Liver (tissue), 8 donors: ENCODE measurements at regions not wholly inside any gene's neighbourhood (a gene's known extent, or its start where the extent isn't known, plus 50 kb on each side); places are given as distances from the start of the nearest gene placed in this dataset.

Experiments
- DNase-seq: peaks from one replicate; pipeline ENCODE4 v3.0.0-alpha.2; 2017; ENCODE audit warnings: low spot score
- H3K27ac ChIP-seq, 2 donors: one replicate each; pipeline ENCODE4 v1.7.0; 2013; ENCODE audit warnings: inconsistent platforms in 2 of 2, low read length in 2 of 2, control low read depth in 1 of 2, low read depth in 1 of 2, mild to moderate bottlenecking in 1 of 2
- H3K27me3 ChIP-seq, 4 donors: one replicate each; pipeline versions ENCODE4 v1.6.1 to v1.7.0; 2013; ENCODE audit warnings: low read length in 3 of 4, inconsistent platforms in 1 of 4, mild to moderate bottlenecking in 1 of 4, moderate library complexity in 1 of 4; ENCODE audit not compliant: control insufficient read depth in 4 of 4, insufficient read depth in 4 of 4
- H3K36me3 ChIP-seq, 4 donors: one replicate each; pipeline versions ENCODE4 v1.6.1 to v1.7.0; 2013; ENCODE audit warnings: low read length in 3 of 4, mild to moderate bottlenecking in 3 of 4, low read depth in 1 of 4, moderate library complexity in 1 of 4; ENCODE audit not compliant: control insufficient read depth in 4 of 4, insufficient read depth in 3 of 4
- H3K4me1 ChIP-seq, 4 donors: one replicate each; pipeline versions ENCODE4 v1.6.1 to v1.7.0; 2013; ENCODE audit warnings: low read length in 3 of 4, mild to moderate bottlenecking in 3 of 4, moderate library complexity in 1 of 4; ENCODE audit not compliant: control insufficient read depth in 4 of 4, insufficient read depth in 4 of 4
- H3K4me3 ChIP-seq, 3 donors: one replicate each; pipeline versions ENCODE4 v1.6.1 to v1.7.0; 2013; ENCODE audit warnings: low read length in 3 of 3, control low read depth in 1 of 3, low read depth in 1 of 3, mild to moderate bottlenecking in 1 of 3
- H3K9ac ChIP-seq, 2 donors: one replicate each; pipeline ENCODE4 v1.7.0; 2013; ENCODE audit warnings: low read length in 2 of 2, mild to moderate bottlenecking in 2 of 2, moderate library complexity in 2 of 2, control low read depth in 1 of 2, low read depth in 1 of 2
- H3K9me3 ChIP-seq, 4 donors: one replicate each; pipeline versions ENCODE4 v1.6.1 to v1.7.0; 2013; ENCODE audit warnings: low read length in 3 of 4; ENCODE audit not compliant: control insufficient read depth in 4 of 4
- ATF3 ChIP-seq: IDR thresholded peaks from 2 replicates; pipeline ENCODE4 v1.6.1; 2016; ENCODE audit warnings: antibody characterized with exemption
- CTCF ChIP-seq: fragments of 150-350 bp; IDR thresholded peaks from 2 replicates; pipeline ENCODE4 v1.5.1; 2017; ENCODE audit warnings: improper control_type of control experiment, low read depth, low read length; ENCODE audit not compliant: missing input control
- EGR1 ChIP-seq, 2 donors: IDR thresholded peaks; 2 replicates each; pipeline ENCODE4 v1.6.1; 2016 to 2018; ENCODE audit warnings: antibody characterized with exemption in 2 of 2, low read depth in 2 of 2
- FOXA1 ChIP-seq: IDR thresholded peaks from 2 replicates; pipeline ENCODE4 v1.6.1; 2016; ENCODE audit warnings: antibody characterized with exemption
- FOXA2 ChIP-seq: IDR thresholded peaks from 2 replicates; pipeline ENCODE4 v1.6.1; 2016; ENCODE audit warnings: antibody characterized with exemption
- GABPA ChIP-seq, 2 donors: IDR thresholded peaks in 1 of 2; conservative IDR thresholded peaks in 1 of 2; 2 replicates each; pipeline ENCODE4 v1.6.1; 2016; ENCODE audit warnings: antibody characterized with exemption in 2 of 2, mild to moderate bottlenecking in 1 of 2, moderate library complexity in 1 of 2
- HNF4A ChIP-seq, 2 donors: conservative IDR thresholded peaks; 2 replicates each; pipeline ENCODE4 v1.6.1; 2016; ENCODE audit warnings: antibody characterized with exemption in 2 of 2, mild to moderate bottlenecking in 2 of 2
- HNF4G ChIP-seq: IDR thresholded peaks from 2 replicates; pipeline ENCODE4 v1.6.1; 2016; ENCODE audit warnings: antibody characterized with exemption
- JUND ChIP-seq, 2 donors: IDR thresholded peaks; 2 replicates each; pipeline ENCODE4 v1.6.1; 2016; ENCODE audit warnings: antibody characterized with exemption in 2 of 2
- MAX ChIP-seq: IDR thresholded peaks from 2 replicates; pipeline ENCODE4 v1.6.1; 2016; ENCODE audit warnings: antibody characterized with exemption
- NR2F2 ChIP-seq: IDR thresholded peaks from 2 replicates; pipeline ENCODE4 v1.6.1; 2016; ENCODE audit warnings: antibody characterized with exemption
- RAD21 ChIP-seq, 2 donors: IDR thresholded peaks; 2 replicates each; pipeline ENCODE4 v1.6.1; 2016; ENCODE audit warnings: antibody characterized with exemption in 2 of 2, mild to moderate bottlenecking in 2 of 2
- REST ChIP-seq: IDR thresholded peaks from 2 replicates; pipeline ENCODE4 v1.6.1; 2016; ENCODE audit warnings: antibody characterized with exemption, mild to moderate bottlenecking
- RXRA ChIP-seq, 2 donors: IDR thresholded peaks; 2 replicates each; pipeline ENCODE4 v1.6.1; 2017 to 2018; ENCODE audit warnings: antibody characterized with exemption in 2 of 2, mild to moderate bottlenecking in 1 of 2
- SP1 ChIP-seq: IDR thresholded peaks from 2 replicates; pipeline ENCODE4 v1.6.1; 2018; ENCODE audit warnings: antibody characterized with exemption, mild to moderate bottlenecking
- TAF1 ChIP-seq: conservative IDR thresholded peaks from 2 replicates; pipeline ENCODE4 v1.6.1; 2016; ENCODE audit warnings: antibody characterized with exemption, mild to moderate bottlenecking
- YY1 ChIP-seq: IDR thresholded peaks from 2 replicates; pipeline ENCODE4 v1.6.1; 2016; ENCODE audit warnings: antibody characterized with exemption, mild to moderate bottlenecking
- ZBTB33 ChIP-seq: IDR thresholded peaks from 2 replicates; pipeline ENCODE4 v1.6.1; 2016; ENCODE audit warnings: antibody characterized with exemption
- WGBS: extraction: QIAGEN DNeasy Blood & Tissue Kit; methylation state at CpG from one replicate; pipeline ENCODE4 v1.1.7; 2013; 5-methylcytosine and 5-hydroxymethylcytosine counted together
- donor health status: healthy.
- donor health status: healthy.
- donor health status: healthy.
- donor health status: healthy.
- donor health status: healthy.

GRCh38 chr9:71322311-71322710 lies 200.9 kb upstream of the TRPM3 start:
- no peak overlapping the region for H3K27ac ChIP-seq
- no peak overlapping the region for H3K4me3 ChIP-seq
- H3K9me3 ChIP-seq = no peaks in the 10 kb centered on the region
- no peaks in the 10 kb centered on the region for H3K4me1 ChIP-seq
- H3K36me3 ChIP-seq = no peaks in the 10 kb centered on the region
- H3K27me3 ChIP-seq = no peaks in the 10 kb centered on the region
- WGBS = 92% methylated on average over 3 of the region's 3 CpGs
- DNase-seq = no peak
- TF ChIP-seq MAX (no peak), FOXA2 (no peak), ZBTB33 (no peak), EGR1 (IDR thresholded peaks at IDR 0.05; ENCODE audit: low read depth in 2 of 2) (no peak), ATF3 (no peak), HNF4G (no peak), FOXA1 (no peak), JUND (IDR thresholded peaks at IDR 0.05) (no peak), RAD21 (IDR thresholded peaks at IDR 0.05) (no peak), NR2F2 (no peak), SP1 (no peak), RXRA (IDR thresholded peaks at IDR 0.05) (no peak), HNF4A (conservative IDR thresholded peaks at IDR 0.05) (no peak), CTCF (no peak), GABPA (IDR thresholded peaks at IDR 0.05 in 1 of 2, conservative IDR thresholded peaks at IDR 0.05 in 1 of 2) (no peak), REST (no peak), YY1 (no peak), TAF1 (no peak)
- H3K9ac ChIP-seq = no peak overlapping the region

GRCh38 chr9:71308454-71308853 lies 187.0 kb upstream of the TRPM3 start:
- no peak overlapping the region for H3K27ac ChIP-seq
- H3K27me3 ChIP-seq = no peaks in the 10 kb centered on the region
- no peak overlapping the region for H3K9ac ChIP-seq
- H3K4me3 ChIP-seq = no peak overlapping the region
- H3K36me3 ChIP-seq = no peaks in the 10 kb centered on the region
- no peak for DNase-seq
- TF ChIP-seq CTCF (no peak), SP1 (no peak)
- no peaks in the 10 kb centered on the region for H3K9me3 ChIP-seq
- WGBS = 81% methylated on average over 1 of the region's 1 CpG
- no peaks in the 10 kb centered on the region for H3K4me1 ChIP-seq
